ENCODE measurements at regions not wholly inside any gene's neighbourhood (a gene's known extent, or its start where the extent isn't known, plus 50 kb on each side); places are given as distances from the start of the nearest gene placed in this dataset.

- DNase-seq (ENCODE audit: low read depth), result no peak
Measured at GRCh38 chr1:69148731-69149130, 419.0 kb upstream of the LRRC7 start.

GRCh38 chr1:69157046-69157756 lies 410.5 kb upstream of the LRRC7 start:
- no peak for DNase-seq (ENCODE audit: low read depth)

- no peak for DNase-seq (ENCODE audit: low read depth)
Measured at GRCh38 chr1:69163241-69163640, 404.5 kb upstream of the LRRC7 start.

- no peak for DNase-seq (ENCODE audit: low read depth)
Measured at GRCh38 chr1:69163779-69164178, 403.9 kb upstream of the LRRC7 start.

- peak; percentile 9 for DNase-seq (ENCODE audit: low read depth)
Measured at GRCh38 chr1:69167876-69168275, 399.8 kb upstream of the LRRC7 start.

- no peak for DNase-seq (ENCODE audit: low read depth)
Measured at GRCh38 chr1:69171248-69171647, 396.5 kb upstream of the LRRC7 start.

- peak; percentile 44 for DNase-seq (ENCODE audit: low read depth)
Measured at GRCh38 chr1:69172003-69173000, 395.4 kb upstream of the LRRC7 start.

- DNase-seq (ENCODE audit: low read depth), result peak; percentile 49
Measured at GRCh38 chr1:69175053-69175452, 392.7 kb upstream of the LRRC7 start.

DNA sequence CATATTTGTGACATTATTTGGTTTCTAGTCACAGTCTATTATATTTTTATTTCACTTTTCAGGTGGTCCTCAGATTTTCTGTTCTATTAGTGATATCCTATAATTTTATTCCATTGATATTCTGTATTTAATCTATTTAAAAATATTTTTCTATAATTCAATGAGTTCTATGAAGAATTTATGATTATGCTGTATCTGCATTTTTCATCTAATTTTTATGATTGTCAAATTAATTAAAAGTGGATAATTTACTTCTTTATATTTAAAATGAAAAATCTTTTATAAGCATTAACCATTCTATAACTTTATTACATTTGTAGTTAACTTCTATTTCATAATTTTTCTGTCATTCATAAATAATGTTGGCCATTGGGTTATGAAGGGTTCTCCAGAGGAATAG lies 387.4 kb upstream of the LRRC7 start:
- DNase-seq (ENCODE audit: low read depth), result no peak

DNA sequence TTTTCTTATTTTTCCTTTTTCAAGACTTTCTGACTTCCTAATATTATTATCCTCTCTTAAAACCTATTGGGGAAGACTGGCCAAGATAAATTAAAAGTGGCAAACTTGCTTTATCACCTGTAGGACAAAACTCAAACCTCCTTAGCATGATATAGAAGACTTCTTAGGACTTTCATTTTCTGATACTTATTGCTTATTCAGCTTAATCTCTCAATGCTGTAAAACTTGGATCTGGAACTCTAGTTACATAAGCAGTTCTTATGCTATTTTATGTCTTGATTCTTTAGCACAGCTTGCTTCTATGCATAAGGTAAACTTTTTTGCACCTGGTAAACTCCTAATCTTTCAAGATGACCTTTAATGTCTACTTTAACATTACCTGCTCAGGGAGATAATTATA lies 382.3 kb upstream of the LRRC7 start:
- no peak for DNase-seq (ENCODE audit: low read depth)

GRCh38 chr1:69191335-69191734 lies 376.4 kb upstream of the LRRC7 start:
- no peak for DNase-seq (ENCODE audit: low read depth)

DNA sequence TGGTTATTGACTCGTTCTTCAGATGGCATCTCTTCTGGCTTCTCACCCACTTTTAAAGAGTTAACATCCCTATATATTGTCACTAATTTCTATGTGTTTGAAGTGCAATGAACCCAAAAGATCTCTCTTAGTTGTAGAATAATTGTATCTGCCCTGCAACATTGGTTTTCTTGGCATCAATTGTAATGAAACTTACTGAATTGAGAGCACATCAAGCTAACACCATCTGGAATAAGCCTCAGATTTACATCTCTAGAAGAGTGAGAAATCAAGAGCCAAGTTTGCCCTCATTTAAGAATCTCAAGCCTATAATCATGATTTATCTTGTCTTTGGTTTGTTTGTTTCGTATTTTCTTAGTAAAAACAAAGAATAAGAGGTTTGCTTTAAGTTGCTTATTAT lies 372.6 kb upstream of the LRRC7 start:
- DNase-seq (ENCODE audit: low read depth), result no peak

DNA sequence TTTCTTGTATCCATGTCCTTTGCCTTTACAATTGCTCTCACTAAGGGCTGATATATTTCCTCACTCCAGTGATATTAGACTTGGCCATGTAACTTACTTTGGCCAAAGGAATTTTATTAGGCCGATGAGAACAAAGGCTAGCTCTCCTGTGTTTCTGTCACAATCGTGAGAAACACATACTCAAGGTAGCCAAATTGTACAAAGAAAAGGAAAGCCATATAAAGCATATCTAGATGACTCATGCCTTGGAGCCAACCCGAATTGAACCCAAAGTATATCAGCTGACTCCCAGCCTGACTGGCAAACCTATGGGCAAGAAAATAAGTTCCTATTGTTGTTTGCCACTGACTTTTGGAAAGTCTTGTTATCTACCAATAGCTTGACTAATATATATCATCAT lies 371.7 kb upstream of the LRRC7 start:
- peak; percentile 27 for DNase-seq (ENCODE audit: low read depth)

DNA sequence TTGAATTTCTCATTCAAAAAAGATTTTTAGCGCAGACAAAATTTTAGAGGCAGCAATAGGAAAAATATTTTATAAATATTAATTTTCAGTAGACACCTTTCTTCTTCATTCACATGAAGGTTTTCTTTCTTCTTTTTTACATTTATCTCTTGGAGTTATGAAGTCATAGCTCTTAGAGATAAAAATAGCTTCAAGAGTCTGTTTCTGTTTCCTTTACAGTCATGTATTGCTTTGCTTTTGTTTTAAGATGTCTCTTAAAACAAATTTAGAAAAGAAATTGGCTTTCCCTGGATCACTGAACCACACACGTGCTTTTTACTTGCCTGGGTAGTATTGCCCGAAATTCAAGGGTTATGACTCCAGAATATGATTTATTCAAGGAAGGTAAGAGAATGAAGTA lies 369.9 kb upstream of the LRRC7 start:
- no peak for DNase-seq (ENCODE audit: low read depth)

GRCh38 chr1:69201716-69202115 lies 366.0 kb upstream of the LRRC7 start:
- no peak for DNase-seq (ENCODE audit: low read depth)

DNA sequence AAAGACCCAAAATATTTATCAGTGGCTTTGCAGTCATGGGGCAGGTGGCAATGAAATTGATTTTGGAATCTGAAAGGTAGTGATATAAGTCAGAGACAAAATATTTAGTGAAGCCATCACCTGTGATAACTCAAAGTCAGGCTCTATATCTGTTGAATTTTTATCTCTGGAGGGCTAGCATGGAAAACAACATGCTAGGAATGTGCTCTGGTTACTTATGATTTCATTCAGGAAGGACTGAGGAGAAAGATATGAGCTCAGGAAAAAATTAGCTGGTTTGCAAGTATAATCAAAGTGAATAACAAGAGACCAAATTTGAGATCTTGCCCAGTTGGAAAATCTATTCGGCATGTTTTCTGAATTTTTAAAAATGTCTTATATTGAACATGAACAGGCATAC lies 364.6 kb upstream of the LRRC7 start:
- no peak for DNase-seq (ENCODE audit: low read depth)

GRCh38 chr1:69213644-69214043 lies 354.1 kb upstream of the LRRC7 start:
- no peak for DNase-seq (ENCODE audit: low read depth)

- DNase-seq (ENCODE audit: low read depth), result no peak
Measured at GRCh38 chr1:69215883-69216282, 351.8 kb upstream of the LRRC7 start.

DNA sequence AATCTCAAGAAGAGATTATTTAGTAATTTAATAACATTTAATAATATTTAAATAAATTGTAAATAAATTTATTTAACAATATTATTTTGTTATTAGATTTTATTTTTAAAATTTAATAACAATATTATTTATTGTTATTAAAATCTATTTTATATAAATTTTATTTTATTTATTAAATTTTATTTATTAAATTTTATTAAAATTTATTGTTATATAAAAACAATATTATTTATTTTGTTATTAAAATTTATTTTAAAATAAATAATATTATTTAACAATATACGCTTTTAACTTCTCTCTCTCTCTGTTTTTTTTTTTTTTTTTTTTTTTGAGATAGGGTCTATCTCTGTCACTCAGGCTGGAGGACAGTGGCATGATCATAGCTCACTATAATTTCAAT lies 347.1 kb upstream of the LRRC7 start:
- DNase-seq (ENCODE audit: low read depth), result no peak

DNA sequence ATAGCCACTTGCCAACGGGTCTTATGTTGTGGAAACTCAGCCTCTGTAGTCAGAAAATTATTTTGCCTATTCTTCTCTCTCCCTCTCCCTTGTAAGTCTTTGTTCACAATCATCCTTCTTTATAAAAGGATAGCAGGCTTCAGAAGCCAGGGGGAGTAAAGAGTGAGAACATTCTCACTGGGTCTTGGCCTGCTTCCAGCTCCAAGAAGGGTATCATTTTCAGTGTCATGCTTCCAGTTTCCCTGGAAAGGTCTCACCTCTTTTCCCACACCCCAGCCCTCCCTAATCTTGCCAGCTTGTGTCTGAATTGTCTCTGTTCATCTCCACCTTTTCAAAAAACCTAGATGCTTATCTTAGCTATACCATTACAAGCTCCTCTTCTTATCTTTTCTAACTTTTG lies 346.2 kb upstream of the LRRC7 start:
- peak; percentile 18 for DNase-seq (ENCODE audit: low read depth)

- DNase-seq (ENCODE audit: low read depth), result no peak
Measured at GRCh38 chr1:69223156-69223555, 344.6 kb upstream of the LRRC7 start.

DNA sequence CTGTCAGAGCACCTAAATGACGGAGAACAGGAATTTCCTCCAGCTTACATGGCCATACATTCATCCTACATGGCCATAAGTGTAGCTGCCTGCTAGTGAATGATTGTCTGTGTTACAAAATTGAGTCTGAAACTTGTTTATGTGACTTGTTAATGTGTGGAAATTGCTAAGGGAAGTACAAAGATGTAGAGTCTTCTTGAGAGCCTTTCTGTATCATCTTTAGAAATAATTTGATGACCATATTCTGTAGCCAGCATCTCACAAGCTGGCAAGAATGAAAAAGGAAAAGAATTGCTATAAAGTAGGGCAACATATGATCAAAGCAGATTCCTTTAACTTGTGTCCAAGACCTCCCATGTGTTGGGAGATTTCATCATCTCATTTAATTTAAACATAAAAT lies 339.2 kb upstream of the LRRC7 start:
- DNase-seq (ENCODE audit: low read depth), result no peak

GRCh38 chr1:69230208-69230607 lies 337.5 kb upstream of the LRRC7 start:
- DNase-seq (ENCODE audit: low read depth), result peak; percentile 17

All from M059J (cell line).